Peyer's patch (tissue), 4 donors: ENCODE measurements at regions not wholly inside any gene's neighbourhood (a gene's known extent, or its start where the extent isn't known, plus 50 kb on each side); places are given as distances from the start of the nearest gene placed in this dataset.

Experiments used
- DNase-seq, 3 donors: peaks; one replicate each; pipeline ENCODE4 v3.0.0-alpha.2; 2017 to 2019
- H3K27ac ChIP-seq, 4 donors: fragments of 200-600 bp; sonication (generic); one replicate each; pipeline ENCODE4 v1.5.1; 2016 to 2019
- H3K27me3 ChIP-seq, 2 donors: fragments of 200-600 bp; sonication (generic); one replicate each; pipeline ENCODE4 v1.5.1; 2019
- H3K36me3 ChIP-seq, 3 donors: fragments of 200-600 bp; sonication (generic); one replicate each; pipeline ENCODE4 v1.5.1; 2016 to 2019
- H3K4me1 ChIP-seq, 4 donors: fragments of 200-600 bp; sonication (generic); one replicate each; pipeline ENCODE4 v1.5.1; 2016 to 2019
- H3K4me3 ChIP-seq, 4 donors: fragments of 200-600 bp; sonication (generic); 1 replicate in 3 of 4; 2 replicates in 1 of 4; pipeline ENCODE4 v1.5.1; 2016 to 2019; ENCODE audit warnings: mild to moderate bottlenecking in 1 of 4
- H3K9me3 ChIP-seq, 4 donors: fragments of 200-600 bp; sonication (generic); one replicate each; pipeline ENCODE4 v1.5.1; 2016 to 2019; ENCODE audit warnings: mild to moderate bottlenecking in 1 of 4
- CTCF ChIP-seq, 6 experiments: fragments of 450-650 bp in 4 of 6; fragments of 200-600 bp in 2 of 6; sonication (generic) in 1 of 6; IDR thresholded peaks; one replicate each; pipeline ENCODE4 v1.5.1; 2017 to 2019; ENCODE audit warnings: antibody characterized with exemption in 6 of 6, mild to moderate bottlenecking in 3 of 6, moderate library complexity in 1 of 6
- POLR2A ChIP-seq, 2 donors: fragments of 450-650 bp; IDR thresholded peaks; one replicate each; pipeline ENCODE4 v1.5.1; 2017; ENCODE audit warnings: antibody characterized with exemption in 2 of 2, mild to moderate bottlenecking in 2 of 2, moderate library complexity in 2 of 2

GRCh38 chr5:103883143-103883542 lies 320.6 kb upstream of the NUDT12 start:
- Histone ChIP-seq H3K27ac (no peak overlapping the region), H3K4me3 (no peak overlapping the region), H3K36me3 (no peaks in the 10 kb centered on the region), H3K4me1 (no peaks in the 10 kb centered on the region), H3K27me3 (no peaks in the 10 kb centered on the region), H3K9me3 (no peaks in the 10 kb centered on the region)
- no peak for TF ChIP-seq CTCF (IDR thresholded peaks at IDR 0.05)
- no peak for TF ChIP-seq POLR2A (IDR thresholded peaks at IDR 0.05)
- DNase-seq, result no peak

GRCh38 chr5:103881560-103881959 lies 319.0 kb upstream of the NUDT12 start:
- H3K36me3 ChIP-seq, result no peaks in the 10 kb centered on the region
- no peaks in the 10 kb centered on the region for H3K9me3 ChIP-seq
- no peak overlapping the region for H3K27ac ChIP-seq
- H3K4me3 ChIP-seq, result no peak overlapping the region
- DNase-seq, result no peak
- H3K27me3 ChIP-seq, result no peaks in the 10 kb centered on the region
- no peak for TF ChIP-seq CTCF (IDR thresholded peaks at IDR 0.05)
- no peak for TF ChIP-seq POLR2A (IDR thresholded peaks at IDR 0.05)
- no peaks in the 10 kb centered on the region for H3K4me1 ChIP-seq

- TF ChIP-seq CTCF (IDR thresholded peaks at IDR 0.05) (no peak), POLR2A (IDR thresholded peaks at IDR 0.05) (no peak)
- H3K4me1 ChIP-seq, result no peaks in the 10 kb centered on the region
These were observed 305.4 kb upstream of the NUDT12 start for GRCh38 chr5:103867857-103868598.

GRCh38 chr5:103866169-103866568 lies 303.6 kb upstream of the NUDT12 start:
- Histone ChIP-seq H3K36me3 (no peaks in the 10 kb centered on the region), H3K27ac (no peak overlapping the region), H3K4me3 (no peak overlapping the region), H3K9me3 (no peaks in the 10 kb centered on the region), H3K27me3 (no peaks in the 10 kb centered on the region), H3K4me1 (no peaks in the 10 kb centered on the region)
- no peak for DNase-seq
- TF ChIP-seq POLR2A (IDR thresholded peaks at IDR 0.05), result no peak
- TF ChIP-seq CTCF (IDR thresholded peaks at IDR 0.05), result no peak

More at GRCh38 chr5:103867857-103868598, 305.4 kb upstream of the NUDT12 start:
- H3K27me3 ChIP-seq, result no peaks in the 10 kb centered on the region
- no peaks in the 10 kb centered on the region for H3K9me3 ChIP-seq
- H3K27ac ChIP-seq, result no peak overlapping the region
- no peaks in the 10 kb centered on the region for H3K36me3 ChIP-seq
- no peak overlapping the region for H3K4me3 ChIP-seq
- no peak for DNase-seq

- H3K27ac ChIP-seq, result no peak overlapping the region
- no peak for TF ChIP-seq CTCF (IDR thresholded peaks at IDR 0.05)
- TF ChIP-seq POLR2A (IDR thresholded peaks at IDR 0.05), result no peak
These were observed 299.8 kb upstream of the NUDT12 start for GRCh38 chr5:103862398-103862797.

More at GRCh38 chr5:103862398-103862797, 299.8 kb upstream of the NUDT12 start:
- Histone ChIP-seq H3K4me3 (no peak overlapping the region), H3K9me3 (no peaks in the 10 kb centered on the region), H3K27me3 (no peaks in the 10 kb centered on the region), H3K36me3 (no peaks in the 10 kb centered on the region), H3K4me1 (no peaks in the 10 kb centered on the region)
- no peak for DNase-seq
